ENCODE measurements at regions not wholly inside any gene's neighbourhood (a gene's known extent, or its start where the extent isn't known, plus 50 kb on each side); places are given as distances from the start of the nearest gene placed in this dataset.
A peak's percentile ranks its signal among the peaks of the same experiment; 100 is the strongest.

DNA sequence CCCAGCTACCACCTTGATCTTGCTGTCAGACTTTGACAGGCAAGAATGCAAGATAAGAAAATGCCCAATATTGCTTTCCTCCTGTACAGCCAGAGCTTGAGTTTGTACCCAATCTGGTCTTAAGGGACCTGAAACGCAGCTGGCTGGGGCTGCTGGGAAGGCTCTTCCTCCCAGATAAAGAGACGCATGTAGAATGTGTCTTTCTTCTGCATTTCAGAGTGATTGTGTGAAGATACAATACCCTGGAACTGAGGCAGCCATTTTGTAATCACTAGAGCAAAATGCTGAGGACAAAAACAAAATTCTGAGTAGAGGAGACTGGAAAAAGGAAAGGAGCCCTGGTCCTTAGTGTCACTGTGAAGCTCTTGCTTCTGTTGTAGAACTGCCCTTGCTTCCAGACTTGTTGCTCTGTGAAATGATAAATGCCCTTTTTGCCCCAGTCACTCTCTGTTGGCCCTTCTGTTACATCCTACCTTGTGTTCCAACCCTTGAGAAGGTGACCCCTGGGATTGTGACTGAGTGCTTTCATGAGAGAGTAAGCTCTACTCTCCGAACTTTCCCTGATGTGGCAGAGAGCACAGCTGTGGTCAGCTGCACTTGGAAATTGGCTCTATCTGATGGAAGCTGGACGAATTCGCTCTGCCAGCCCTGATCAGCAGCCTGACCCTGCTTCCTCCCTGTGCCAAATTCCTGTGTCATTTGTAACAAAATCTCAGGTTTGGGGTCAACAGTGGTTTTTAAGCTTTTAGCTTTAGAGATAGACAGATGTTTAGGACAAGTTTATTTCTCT is 137.4 kb upstream of the RBMS1 start:
- DNase-seq (ENCODE audit: extremely low read depth in 1 of 2, low read depth in 1 of 2) = no peak

DNA sequence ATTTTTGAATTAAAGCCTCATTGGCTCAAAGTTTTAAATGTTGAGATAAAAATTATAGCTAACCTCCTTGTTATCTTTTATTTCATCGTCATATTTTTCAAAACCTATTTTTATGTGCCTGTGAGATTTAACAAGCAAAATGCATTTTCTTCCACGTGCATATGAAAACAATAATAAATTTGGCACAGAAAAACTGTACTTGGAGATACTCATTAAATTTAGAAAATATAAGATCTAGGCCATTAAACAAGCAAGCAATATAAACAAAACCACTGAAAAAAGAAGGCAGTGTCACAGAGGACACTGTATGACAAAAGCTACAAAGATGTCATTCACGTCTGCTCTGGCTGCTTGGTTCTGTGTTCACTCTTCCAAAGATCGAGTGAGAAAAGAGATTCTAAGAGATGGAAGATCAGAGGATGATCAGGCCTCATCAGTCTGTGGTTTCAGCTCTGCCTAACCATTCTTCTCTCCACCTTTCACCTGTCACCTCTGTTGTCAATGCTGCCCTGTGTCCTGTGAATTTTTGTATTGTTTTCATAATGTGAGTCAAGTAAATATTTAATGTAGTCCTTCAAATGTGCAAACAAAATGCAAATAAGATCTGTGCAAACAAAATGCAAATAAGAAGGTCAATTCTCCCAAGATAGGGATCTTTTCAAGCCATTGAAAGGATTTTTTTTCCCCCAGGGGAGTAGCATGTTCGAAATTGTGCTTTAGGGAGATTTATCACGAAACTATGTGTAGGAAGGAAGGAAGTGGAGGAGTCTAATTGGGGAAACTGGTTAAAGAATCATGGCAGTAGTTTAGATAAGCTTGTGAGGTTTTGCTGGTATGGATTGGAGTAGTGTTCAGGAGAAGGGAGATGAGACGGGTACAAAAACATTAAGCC is 138.7 kb upstream of the RBMS1 start:
- DNase-seq (ENCODE audit: extremely low read depth in 1 of 2, low read depth in 1 of 2) = no peak

DNA sequence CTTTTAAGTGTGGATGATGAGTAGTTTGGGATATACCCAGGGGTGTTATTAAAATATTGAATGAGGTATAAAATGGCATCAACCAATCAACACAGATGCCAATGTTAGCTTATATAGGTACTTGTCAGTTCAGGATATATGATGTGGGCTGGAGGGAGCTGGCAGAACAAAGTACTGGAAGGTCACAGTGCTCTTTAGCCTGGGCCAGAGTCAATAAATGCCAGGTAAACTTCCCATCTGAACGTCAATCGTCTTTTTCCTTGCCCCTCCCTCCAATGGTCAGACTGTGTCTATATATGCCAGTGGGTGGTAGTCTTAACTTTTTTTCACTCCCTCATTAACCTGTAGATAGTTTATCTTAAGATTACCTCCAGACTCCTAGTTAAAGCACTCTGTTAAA is 140.8 kb upstream of the RBMS1 start:
- DNase-seq (ENCODE audit: extremely low read depth in 1 of 2, low read depth in 1 of 2) = no peak

DNA sequence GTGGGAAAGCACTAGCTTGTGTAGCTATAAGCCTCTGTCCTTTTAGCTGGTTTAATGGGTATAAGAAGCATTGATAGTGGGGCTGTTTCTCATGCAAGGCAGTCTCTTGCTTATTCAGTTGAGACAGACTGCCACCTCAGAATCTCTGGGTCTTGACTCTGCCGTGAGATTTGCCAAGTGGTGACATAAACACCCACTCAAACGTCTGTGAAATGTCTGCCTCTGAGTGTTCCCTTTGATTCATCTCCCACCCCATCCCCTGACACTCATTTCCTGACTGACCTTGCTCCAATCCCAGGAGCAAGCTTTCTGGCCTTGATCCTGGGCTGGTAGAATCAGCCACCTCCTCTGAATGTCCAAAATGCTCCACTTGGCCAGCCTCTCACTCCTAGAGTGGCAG is 141.9 kb upstream of the RBMS1 start:
- DNase-seq (ENCODE audit: extremely low read depth in 1 of 2, low read depth in 1 of 2) = no peak

DNA sequence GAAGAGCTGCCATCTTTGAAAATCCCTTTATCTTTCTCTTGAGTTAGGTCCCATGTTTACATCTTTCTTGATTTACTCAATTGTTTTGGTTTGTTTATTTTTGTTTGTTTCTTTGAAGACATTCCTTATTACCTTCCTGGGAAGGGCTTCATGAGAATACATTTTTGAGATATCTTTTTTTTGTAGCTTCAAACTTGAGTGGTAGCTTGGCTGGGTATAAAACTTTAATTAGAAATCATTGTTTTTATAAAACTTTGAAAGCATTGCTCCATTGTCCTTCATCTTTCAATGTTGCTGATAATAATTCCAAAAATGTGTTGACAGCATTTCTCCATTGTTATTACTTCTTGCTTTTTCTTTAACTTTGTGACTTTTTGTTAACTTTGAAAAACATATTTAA is 145.9 kb upstream of the RBMS1 start:
- no peak for DNase-seq (ENCODE audit: extremely low read depth in 1 of 2, low read depth in 1 of 2)

DNA sequence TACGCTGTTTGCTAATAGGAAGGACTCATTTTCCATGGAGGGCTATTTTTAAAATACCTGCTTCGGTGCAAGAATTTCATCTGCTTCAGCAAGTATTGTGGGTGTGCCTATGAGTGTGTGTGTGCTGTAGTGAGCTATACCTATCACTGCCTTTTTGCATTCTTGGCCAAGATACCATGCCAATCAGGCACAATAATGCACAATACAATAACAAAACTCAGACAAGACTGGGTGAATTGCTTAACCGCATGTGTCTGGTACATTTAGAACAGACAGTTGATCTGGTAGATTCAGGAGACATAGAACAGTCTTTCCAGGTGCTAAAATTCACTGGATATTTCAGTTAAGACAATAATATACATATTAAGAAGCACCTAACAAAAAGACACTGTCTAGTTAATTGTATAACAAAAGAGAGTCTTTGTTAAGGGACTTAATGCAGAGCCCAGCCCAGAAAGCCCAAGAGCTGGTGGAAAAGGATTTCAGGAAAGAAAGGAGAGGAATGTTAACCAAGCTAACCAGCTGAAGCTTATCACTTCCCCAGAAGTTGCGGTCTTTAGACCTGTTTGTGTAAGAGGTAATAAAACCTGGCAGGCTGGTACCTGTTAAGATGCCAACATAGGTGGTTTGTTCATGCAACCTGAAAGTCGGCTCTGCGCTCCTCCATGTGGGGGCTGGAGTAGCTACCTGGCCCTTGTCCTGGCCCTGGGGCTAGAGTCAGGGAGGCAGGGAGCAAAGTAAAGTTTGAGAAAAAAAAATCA is 153.3 kb upstream of the RBMS1 start:
- no peak for DNase-seq (ENCODE audit: extremely low read depth in 1 of 2, low read depth in 1 of 2)

DNA sequence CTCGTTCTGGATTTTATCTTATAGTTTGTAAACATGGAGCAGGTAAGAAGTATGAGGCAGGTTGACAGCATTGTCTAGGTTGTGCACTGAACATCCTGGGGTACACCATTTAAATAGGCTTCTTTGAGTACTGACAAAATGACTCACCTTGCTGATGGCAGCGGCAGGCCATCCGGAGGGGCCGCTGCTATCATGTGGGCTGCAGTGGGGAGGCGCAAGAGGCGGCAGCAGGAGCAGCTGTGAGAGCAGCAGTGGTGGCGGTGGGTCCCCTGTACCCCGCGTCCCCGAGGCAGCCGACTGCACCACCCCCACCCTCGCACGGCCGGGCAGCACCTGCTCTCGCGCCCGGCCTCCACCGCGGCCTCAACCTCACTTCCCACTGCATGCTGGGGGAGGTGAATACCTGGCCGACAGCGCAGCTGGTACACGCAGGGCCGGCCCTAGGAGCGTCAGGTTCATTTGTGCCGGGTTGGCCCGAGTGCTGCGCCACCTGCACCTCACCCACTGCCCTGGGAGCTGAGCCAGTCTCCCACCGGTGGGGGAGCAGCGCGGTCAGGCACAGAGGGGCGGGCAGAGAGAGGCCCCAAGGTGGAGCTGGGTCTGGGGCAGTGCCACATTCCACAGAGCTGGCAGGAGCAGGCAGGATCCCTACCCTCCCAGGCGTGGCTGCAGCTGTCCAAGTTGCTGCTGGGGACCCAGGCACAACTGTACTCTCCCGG is 154.5 kb upstream of the RBMS1 start:
- DNase-seq (ENCODE audit: extremely low read depth in 1 of 2, low read depth in 1 of 2) = no peak

DNA sequence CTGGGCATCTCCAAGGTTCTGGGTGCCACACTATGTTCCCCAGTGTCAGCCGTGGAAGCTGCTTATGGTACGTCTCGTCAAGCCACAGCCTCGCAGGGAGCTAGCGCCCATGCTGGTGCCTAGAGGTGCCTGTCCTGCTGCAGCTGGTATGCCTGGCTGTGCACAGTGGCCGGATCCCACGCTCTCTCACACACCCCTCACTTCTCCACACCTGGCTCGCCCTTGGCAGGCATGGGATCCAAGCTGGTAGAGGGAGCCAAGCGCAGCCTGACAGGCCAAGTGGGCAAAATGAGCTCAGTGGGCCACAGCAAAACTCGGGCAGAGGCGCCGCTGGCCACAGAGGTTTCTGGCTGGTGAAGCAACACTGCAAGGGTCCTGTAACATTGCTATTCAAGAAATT is 156.1 kb upstream of the RBMS1 start:
- no peak for DNase-seq (ENCODE audit: extremely low read depth in 1 of 2, low read depth in 1 of 2)

DNA sequence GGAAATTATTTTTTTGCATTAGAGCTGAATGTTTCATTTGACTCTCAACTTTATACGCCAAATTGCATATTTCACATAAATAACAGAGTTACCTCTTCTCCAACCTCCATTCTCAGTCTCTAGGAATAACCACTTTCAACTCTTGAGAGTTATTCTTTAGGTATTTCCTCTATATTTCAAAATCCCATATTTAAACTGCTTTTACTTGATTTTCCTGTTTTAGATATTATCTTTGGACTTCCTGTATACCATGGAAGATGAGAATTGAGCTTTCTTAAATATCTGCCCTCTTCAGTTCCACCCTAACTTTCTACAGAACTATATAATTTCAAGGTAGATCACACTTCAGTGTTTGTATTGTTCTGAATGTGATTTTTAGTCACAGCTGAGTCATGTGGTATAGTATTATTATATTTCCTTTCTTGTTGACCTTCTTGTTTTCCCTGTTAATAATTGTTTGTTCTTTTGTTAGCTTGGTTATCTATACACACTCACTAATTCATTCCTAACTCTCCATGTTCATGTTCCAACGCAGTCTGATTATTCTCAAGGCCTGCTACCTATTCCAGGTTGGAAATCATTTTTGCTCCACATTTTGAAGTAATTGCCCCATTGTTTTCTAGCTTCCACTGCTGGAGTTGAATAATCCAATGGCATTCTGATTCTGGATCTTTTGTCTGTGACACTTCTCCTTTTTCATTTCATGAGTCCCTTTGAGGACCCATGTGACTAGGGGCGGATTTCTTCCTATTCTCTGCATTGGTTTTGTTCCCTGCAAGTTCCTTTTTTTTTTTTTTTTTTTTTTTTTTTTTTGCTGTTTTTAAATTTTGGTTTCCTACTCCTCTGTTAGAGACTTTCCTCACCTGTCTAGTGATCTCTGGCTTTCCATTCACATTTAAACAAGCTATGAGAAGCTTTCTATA is 156.8 kb upstream of the RBMS1 start:
- no peak for DNase-seq (ENCODE audit: extremely low read depth in 1 of 2, low read depth in 1 of 2)

DNA sequence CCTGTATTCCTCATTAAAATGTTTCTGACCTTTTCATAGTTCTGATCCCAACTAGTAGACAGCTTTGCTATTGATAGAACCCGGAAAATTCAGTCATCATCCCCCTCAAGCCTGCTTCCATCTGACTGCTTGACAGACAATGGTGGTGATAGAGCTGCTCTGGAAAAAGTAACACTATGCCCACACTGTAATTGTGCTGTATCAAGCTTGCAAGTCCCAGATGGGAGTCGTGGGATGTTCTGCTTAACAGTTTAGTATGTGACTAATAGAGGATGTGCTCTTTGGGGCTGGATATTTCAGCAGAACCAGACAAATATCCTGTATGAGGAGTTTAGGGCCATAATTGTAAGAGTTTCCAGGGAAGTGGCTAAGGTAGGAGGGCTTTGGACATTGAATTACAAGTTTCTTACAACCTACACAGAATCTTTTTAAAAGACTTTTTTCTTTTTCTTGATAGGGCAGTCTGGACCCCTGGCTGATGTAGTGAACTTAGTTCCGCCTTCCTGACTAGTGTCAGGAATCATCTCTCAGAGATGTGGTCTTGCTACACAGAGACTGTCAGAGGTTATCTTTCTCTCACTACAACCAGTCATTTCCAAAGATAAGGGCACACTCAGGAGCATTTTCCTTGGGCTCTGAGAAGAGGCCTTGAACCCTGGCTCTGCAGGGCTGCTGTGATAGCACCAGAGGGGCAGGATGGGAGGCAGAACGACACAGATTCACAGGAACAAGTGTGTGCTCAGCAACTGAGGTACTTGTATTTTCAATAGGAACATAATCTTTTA is 158.0 kb upstream of the RBMS1 start:
- no peak for DNase-seq (ENCODE audit: extremely low read depth in 1 of 2, low read depth in 1 of 2)

DNA sequence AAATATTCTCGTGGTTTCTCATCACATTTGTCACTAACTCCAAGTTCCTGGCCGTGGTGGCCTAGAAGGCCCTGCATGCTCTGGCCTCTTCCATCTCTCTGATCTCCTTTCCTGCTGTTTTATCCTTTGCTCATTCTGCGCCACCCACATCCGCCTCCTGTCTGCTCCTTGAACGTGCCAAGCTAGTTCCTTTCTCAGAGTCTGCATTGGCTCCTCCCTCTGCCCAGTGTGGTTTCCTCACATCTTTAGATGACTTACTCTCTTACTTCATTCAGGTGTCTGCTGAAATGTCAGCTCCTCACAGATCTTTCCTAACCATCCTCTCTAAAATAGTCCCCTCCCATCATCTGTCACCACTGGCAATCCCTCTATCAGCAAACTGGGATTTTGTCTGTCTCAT is 158.6 kb upstream of the RBMS1 start:
- peak; percentile 18 to 67 for DNase-seq (ENCODE audit: extremely low read depth in 1 of 2, low read depth in 1 of 2)

DNA sequence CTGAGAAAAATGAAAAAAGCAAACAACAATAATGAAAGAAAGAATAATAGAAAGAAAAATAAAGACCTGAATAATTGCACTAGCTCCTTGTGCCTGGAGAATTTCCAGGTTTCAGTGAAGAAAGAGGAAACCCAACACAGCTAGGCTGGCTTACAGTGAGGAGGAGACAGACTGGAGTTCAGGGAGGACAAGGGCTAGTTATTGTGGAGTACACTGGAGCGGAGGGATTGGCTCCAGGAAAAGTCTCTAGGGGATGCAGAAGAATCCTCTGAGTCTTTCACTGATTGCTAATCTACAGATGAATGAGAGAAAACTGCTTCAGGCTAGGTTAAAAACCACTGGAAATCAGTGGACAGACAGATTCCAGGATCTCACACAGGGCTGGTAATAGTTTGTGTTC is 163.6 kb upstream of the RBMS1 start:
- no peak for DNase-seq (ENCODE audit: extremely low read depth in 1 of 2, low read depth in 1 of 2)

DNA sequence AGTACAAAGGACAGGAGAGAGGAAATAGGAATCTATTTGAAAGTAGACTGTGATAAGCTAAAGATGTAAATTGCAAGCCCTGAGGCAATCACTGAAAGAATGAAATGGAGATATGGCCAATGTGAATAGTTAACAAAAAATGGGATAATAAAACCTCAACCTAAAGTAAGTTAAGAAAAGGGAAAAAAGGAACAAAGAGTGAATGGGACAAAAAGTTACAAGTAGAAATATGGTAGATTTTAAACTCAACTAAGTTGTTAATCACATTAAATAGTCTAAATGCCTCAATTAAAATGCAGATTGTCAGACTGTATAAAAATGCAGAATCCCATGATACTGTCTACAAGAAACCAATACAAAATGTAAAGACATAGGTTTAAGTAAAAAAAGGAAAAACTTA is 165.2 kb upstream of the RBMS1 start:
- DNase-seq (ENCODE audit: extremely low read depth in 1 of 2, low read depth in 1 of 2) = no peak

DNA sequence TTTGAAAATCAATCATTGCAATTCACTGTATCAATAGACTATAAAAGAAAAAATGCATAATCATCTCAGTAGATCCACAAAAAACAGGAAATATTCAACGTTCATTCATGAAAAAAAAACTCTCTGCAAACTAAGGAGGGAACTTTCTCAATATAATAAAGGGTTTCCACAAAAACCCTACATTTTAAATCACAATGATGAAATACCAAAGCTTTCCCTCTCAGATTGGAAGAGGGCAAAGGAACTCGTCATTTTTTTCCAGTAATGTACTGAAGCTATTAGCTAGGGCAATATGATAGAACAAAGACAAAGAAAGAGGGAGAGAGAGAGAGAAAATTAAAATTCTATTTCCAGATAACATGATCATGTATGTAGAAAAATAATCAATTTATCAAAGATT is 167.1 kb upstream of the RBMS1 start:
- no peak for DNase-seq (ENCODE audit: extremely low read depth in 1 of 2, low read depth in 1 of 2)

DNA sequence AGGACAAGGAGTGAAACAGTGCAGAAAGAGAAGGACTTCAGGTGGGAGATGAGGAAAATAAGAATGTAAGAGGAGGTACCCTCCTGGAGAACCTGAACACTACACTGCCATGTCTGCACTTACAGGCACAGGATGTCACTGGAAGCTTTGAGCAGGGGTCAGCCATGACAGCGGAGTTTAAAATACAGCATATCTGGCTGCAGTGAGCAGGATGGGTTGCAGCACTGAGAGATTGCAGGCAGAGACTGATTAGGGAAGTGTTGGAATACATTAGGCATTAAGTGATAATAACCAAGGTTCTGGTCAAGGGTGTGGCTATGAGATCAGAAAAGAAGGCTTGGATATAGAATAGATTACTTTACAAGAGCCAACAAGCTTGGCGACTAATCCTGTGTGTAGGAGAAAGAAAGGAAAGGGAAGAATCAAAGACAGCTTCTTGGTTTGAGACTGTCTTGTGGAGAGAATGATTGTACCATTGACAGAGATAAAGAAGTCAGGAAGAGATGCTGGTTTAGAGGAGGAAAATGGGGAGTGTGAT is 171.1 kb upstream of the RBMS1 start:
- no peak for DNase-seq (ENCODE audit: extremely low read depth in 1 of 2, low read depth in 1 of 2)

DNA sequence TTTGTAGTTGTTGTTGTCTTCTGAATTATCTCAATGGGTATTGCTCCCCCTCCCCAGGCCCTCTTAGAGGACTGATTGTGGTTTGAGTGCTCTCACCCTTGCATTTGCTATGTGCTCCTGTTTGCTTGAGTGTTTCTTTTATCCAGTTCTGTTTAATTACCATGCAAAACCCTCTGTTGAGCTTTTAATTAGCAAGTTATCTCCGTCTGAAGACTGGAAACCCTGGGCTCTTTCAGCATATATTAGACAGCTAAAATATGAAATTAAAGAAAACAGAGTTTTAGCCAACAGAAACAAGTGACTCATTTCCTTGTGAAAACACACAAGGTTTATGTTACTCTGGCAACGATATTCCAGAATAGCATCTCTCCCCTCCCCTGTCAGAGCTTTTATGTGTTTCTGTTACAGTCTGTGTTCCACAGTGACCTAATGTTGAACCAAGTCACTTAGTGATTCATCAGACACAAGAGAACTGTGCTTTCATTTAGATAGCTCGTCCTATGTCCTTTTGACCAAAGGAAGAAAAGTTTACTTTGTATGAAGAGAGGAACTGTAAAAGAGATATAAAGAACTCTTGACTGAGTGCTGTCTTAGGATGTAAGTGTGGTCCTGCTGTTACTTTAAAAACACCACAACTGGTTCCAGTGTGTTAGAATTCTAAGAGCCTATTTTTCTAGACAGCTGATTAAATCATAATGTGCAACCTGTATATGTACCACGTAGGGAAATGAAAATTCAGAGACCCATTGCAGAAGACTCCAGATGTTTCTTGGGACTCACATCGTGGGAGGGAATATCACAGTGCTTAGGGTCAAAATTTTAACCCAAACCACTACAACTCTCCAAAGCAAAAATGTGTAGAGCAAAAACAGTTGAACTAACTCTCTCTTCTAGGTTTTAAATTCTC is 172.8 kb upstream of the RBMS1 start:
- DNase-seq (ENCODE audit: extremely low read depth in 1 of 2, low read depth in 1 of 2) = no peak

DNA sequence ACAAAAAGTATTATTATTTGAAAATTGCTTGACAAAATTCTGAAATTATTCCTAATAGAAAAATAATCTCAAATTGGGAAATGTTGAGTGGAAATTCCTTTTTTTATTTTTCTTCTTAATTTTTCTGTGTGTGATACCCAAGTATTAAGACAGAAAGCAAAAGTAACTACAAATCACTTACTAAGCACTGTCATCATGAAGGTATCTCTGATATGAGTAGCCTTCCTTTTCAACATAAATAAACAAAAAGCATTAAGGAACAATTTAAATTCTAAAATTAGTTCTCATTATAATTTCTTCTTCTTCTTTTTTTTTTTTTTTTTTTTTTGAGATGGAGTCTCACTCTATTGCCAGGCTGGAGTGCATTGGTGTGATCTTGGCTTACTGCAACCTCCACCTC is 174.2 kb upstream of the RBMS1 start:
- DNase-seq (ENCODE audit: extremely low read depth in 1 of 2, low read depth in 1 of 2) = no peak

DNA sequence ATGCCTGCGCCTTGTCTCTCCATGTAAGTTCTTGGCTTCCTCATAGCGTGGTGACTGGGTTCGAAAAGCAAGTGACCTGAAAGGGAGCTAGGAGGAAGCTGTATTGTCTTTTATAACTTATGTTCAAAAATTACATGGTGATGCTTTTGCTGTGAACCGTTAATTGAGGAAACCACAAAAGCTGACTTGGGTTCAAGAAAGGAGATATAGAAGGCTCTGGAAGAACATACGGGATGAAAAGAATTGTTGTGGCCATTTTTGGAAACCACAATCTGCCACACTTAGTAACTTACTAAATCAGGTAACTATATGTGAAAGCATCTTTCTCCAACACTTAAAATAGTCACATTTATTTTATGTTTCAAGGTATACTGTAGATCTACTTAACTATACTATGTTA is 177.0 kb upstream of the RBMS1 start:
- no peak for DNase-seq (ENCODE audit: extremely low read depth in 1 of 2, low read depth in 1 of 2)

Measured in stimulated activated CD8-positive, alpha-beta memory T cell treated with anti-CD3 and anti-CD28 coated beads, Interleukin-7, amount 100 ng/mL, for 48 hours (primary cell).